Sigmoid colon (tissue), 4 donors: ENCODE measurements at regions not wholly inside any gene's neighbourhood (a gene's known extent, or its start where the extent isn't known, plus 50 kb on each side); places are given as distances from the start of the nearest gene placed in this dataset.

Experiments
- CTCF ChIP-seq, 4 experiments: fragments of 450-650 bp in 3 of 4; fragments of 200-600 bp in 1 of 4; IDR thresholded peaks; one replicate each; pipeline ENCODE4 v1.5.1; 2016 to 2019; ENCODE audit warnings: antibody characterized with exemption in 4 of 4, mild to moderate bottlenecking in 3 of 4, moderate library complexity in 2 of 4
- EP300 ChIP-seq, 4 donors: sonication (generic); formaldehyde crosslinking; IDR thresholded peaks; one replicate each; pipeline ENCODE4 v1.6.1; 2017; ENCODE audit warnings: antibody characterized with exemption in 4 of 4
- POLR2A ChIP-seq, 2 donors: fragments of 450-650 bp; IDR thresholded peaks; one replicate each; pipeline ENCODE4 v1.6.1; 2016; ENCODE audit warnings: antibody characterized with exemption in 2 of 2, mild to moderate bottlenecking in 2 of 2, moderate library complexity in 2 of 2
- POLR2AphosphoS5 ChIP-seq, 4 donors: sonication (generic); formaldehyde crosslinking; IDR thresholded peaks; one replicate each; pipeline ENCODE4 v1.6.1; 2017; ENCODE audit warnings: antibody characterized with exemption in 4 of 4

GRCh38 chr4:163949976-163950601 is 455.6 kb downstream of the TMA16 start:
- no peak for TF ChIP-seq CTCF (IDR thresholded peaks at IDR 0.05)
- no peak for TF ChIP-seq POLR2AphosphoS5 (IDR thresholded peaks at IDR 0.05)
- TF ChIP-seq POLR2A (IDR thresholded peaks at IDR 0.05) = no peak
- no peak for TF ChIP-seq EP300 (IDR thresholded peaks at IDR 0.05)
